Stimulated activated naive CD4-positive, alpha-beta T cell (primary cell): ENCODE measurements at regions not wholly inside any gene's neighbourhood (a gene's known extent, or its start where the extent isn't known, plus 50 kb on each side); places are given as distances from the start of the nearest gene placed in this dataset.
"Not testable (repeated sequence)": the region's sequence is repeated elsewhere in the genome, so short reads cannot be mapped to it uniquely, and the experiment has no call there.

Experiments
- DNase-seq, 6 experiments: peaks; one replicate each; lab custom pipeline; 2025; lab: John Stamatoyannopoulos, UW

GRCh38 chr9:81076131-81076530, 613.2 kb downstream of the TLE1 start:
- DNase-seq: no peak

GRCh38 chr9:81074221-81074620, 615.1 kb downstream of the TLE1 start:
- no peak for DNase-seq

DNA sequence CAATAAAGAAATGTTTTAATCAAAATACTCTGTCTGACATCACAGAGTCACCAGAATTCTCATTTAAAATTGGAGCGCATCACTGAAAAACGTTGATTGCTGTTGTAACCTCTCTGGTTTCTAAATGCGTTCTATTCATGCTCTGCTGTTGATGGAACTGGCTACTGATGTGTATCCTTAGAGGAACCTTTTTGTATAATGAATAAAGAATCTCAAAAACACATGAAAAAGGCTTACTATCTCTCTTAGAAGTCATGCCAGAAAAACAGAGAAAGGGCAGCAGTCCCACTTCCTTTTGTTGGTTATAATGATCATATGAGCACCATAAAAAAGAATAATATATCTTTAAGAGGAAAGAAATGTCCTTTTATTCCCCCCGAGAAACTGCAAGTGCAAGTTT, 615.5 kb downstream of the TLE1 start:
- no peak for DNase-seq

DNA sequence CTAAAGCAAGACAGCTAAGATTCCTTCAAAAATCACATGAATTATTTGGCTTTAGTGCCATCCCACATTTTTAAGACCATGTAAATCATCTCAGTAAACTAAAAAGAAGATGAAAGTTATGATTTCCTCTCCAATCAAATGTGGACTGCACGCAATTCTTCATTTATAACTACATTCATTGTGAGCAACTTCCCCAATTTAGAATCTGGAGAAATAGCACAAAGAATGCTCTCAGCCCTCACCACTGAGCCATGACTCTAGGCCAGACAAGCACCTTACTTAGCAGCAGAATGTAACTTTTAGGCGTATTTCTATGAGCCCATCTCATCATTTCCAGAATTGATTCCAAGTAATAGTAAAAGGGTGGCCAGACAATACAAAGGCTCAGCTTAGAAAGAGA, 616.6 kb downstream of the TLE1 start:
- DNase-seq: no peak

GRCh38 chr9:81071108-81071507, 618.2 kb downstream of the TLE1 start:
- DNase-seq: no peak

- no peak for DNase-seq
Observed at GRCh38 chr9:81070689-81071088, 618.7 kb downstream of the TLE1 start.

GRCh38 chr9:81069923-81070322, 619.4 kb downstream of the TLE1 start:
- DNase-seq: no peak

DNA sequence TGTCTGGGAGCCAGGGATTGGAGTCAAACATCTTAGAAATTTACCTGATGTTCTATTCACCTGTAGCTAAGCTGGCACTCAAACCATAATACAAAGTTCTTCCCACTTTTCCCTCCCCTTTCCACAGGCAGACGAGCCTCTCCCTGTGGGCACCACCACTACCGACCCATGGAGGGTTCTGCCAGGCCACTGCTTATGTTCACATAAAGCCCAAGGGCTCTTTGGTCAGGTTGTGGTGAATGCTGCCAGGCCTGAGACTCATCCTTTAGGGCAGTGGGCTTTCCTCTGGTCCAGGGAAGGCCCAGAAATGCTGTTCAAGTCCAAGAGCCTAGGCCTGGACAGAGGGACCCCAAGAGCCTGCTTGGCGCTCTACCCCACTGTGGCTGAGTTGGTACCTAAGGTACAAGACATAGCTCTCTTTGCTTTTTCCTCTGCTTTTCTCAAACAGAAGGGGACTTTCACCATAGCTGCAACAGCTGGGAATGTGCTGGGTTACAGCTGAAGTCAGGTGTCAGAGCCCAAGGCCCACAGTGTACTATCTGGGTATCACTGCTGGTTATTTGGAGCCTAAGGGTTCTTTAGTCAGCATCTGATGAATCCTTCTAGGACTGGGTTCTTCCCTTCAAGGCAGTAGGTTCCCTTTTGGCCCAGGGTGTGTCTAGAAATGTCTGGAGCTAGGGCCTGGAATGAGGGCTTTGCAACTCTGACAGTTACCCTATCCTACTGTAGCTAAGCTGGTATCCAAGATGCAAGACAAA, 620.1 kb downstream of the TLE1 start:
- no peak for DNase-seq

DNA sequence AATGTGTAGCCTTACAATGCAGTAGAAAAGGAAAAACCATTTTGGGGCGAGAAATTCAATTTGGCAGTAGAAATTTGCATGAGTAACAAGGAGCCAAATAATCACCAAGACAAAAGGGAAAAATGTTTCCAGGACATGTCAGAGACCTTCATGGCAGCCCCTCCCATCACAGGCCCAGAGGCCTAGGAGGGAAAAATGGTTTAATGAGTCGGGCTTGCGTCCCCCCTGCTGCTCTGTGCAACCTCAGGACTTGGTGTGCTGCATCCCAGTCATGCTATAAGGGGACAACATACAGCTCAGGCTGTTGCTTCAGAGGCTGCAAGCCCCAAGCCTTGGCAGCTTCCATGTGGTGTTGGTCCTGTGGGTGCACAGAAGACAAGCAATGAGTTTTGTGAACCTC, 626.4 kb downstream of the TLE1 start:
- DNase-seq: not testable (repeated sequence)

DNA sequence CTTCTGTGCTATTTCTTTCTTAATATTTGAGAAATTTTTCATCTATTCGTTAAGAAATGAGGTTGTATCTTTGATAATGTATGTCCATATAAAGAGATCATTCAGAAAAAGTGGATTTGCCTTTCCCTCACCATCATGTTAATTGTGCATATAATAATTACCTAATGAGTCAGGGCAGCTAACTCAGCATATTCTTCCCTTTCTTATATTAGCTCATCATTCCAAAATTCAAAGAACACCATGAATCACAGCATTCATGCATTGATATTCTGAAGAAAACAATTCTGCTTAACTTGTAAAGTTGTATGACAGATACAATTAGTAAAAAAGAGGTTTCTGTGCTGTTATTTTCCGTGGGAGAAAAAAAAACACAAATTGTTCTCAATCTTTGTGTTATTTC, 630.6 kb downstream of the TLE1 start:
- no peak for DNase-seq

- DNase-seq: no peak
Observed at GRCh38 chr9:81053298-81054025, 635.9 kb downstream of the TLE1 start.

DNA sequence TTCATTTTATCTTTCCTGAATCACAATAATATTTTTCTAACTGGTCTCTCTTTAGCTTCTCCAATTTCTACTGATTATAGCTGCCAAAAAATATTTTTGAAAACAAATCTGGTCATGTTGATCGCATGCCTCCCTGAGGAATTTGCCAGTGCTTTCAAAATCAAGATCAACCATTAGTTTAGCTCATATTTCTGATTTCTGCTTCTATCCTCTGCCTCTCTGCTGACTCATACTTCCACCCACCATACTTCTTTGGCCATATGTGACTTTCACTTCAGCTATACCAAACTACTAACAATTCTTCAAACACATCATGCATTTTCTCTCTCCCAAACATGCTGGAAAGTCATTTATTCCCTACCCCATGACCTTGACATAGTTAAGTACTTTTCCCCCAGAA, 636.5 kb downstream of the TLE1 start:
- no peak for DNase-seq

DNA sequence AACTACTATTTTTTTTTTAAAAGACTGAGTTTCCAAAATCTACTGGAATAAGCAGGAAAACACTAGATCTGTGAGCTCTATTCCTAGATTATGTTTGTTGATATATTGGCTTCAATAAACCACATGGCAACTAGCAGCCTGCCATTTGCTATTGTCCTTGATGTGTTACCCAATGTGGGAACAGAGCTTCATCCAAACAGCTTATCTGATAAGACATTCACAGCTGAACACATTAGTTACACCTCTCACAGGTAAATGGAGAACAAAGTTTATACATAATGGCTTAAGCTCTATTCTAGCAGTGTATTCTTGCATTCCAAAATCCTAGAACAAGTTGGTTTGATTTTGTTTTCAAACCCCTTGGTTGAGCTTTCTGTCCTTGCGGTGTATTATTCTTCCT, 642.1 kb downstream of the TLE1 start:
- DNase-seq: no peak

DNA sequence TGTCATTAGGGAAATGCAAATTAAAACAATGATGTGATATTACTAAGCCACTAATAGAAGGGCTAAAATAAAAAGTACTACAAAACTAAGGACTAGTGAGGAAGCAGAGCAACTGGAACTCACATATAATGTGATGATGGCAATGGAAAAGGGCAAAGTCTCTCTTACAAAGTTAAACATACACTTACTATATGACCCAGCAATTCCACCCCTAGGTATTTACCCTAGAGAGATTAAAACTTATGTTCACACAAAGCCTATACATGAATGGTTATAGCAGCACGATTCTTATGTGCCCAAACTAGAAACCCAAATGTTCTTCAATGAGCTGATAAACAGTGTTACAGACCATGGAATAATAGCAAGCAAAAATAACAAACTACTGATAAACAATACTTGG, 643.7 kb downstream of the TLE1 start:
- no peak for DNase-seq

GRCh38 chr9:81037889-81038288, 651.5 kb downstream of the TLE1 start:
- no peak for DNase-seq

DNA sequence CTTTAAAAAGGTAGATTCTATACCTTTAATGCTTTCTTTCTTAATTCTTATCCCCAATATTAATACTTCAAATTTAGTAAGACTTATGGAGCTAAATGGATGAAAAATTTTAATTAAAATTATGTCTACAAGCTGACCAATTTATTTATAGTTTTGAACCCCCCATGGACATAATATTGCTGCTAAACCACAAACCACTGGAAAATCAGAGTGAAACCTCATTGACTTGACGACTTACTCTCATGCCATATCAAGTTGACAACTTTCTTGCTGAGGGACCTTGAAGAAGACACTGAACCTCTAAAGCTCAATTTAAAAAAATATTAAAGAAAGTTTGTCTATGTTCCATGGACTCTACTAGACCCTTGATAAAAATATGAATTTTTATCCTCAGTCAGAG, 653.7 kb downstream of the TLE1 start:
- no peak for DNase-seq

DNA sequence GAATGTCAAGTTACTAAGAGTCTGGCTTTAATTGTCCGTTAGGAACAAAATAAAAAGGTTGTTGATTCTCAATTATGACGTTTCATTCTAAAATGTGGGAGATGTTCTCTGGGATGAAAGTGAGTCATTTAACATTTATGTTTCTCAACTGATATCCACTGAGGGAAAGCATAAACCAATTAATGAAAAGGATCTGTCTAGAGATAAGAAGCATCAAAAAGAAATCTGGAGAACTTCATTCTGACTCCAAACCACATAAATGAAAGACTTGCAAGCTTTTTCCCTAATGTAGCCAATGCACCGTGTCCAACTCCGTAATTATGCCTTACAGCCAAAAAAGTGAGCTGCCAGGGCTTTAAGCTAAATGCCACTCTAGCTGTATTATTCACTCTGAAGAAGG, 654.2 kb downstream of the TLE1 start:
- no peak for DNase-seq

GRCh38 chr9:81032831-81033230, 656.5 kb downstream of the TLE1 start:
- no peak for DNase-seq

DNA sequence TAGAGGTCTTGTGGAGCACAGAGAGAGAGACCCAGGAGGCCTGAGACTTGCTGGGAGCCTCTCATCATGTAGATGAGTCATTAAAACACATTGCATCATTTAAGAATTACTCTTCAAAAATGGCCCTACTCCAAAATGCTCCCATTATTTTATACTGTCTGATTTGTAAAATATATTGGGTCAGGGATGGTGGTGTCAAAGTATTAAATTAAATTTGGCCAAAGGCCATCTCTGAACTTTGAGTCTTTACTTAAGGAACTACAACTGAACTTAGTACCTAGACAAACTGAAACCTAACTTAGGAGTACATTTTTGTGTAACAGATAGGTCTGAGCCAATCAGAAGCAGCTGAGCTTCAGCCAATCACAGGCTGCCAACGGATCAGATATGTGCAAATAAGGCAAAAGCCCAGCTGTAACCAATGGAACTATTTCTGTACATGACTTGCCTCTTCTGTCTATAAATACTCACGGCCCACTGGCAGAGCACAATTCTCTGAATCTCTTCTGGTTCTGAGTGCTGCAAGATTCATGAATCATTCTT, 657.2 kb downstream of the TLE1 start:
- no peak for DNase-seq

DNA sequence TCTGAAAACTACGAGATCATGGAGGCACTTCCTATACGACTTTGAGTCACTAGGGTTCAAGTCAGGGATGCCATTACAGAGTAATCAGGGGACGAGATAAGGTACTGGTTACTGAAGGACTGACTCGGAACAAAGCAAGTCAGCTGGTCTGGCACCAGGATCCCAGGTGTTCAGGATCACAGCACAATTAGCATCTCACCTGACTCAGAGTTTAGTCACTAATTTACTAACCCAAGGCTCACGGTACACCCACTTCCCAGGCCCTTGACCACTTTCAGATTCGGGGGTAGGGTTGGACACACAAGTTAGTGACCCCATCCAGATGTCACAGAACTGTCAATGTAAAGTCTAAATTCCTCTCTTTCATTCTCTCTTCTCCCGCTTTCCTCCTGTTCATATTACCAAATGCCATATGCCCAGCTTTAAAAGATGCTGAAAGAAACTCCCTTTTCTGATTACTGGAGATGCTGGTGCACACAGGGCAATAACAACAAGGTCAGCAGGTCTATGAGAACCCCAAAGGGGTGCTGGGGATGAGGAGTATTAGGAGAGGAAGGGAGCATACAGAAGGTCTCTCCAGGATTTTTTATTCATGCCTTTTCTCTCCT, 657.8 kb downstream of the TLE1 start:
- DNase-seq: no peak

- no peak for DNase-seq
Observed at GRCh38 chr9:81030027-81030426, 659.3 kb downstream of the TLE1 start.

DNA sequence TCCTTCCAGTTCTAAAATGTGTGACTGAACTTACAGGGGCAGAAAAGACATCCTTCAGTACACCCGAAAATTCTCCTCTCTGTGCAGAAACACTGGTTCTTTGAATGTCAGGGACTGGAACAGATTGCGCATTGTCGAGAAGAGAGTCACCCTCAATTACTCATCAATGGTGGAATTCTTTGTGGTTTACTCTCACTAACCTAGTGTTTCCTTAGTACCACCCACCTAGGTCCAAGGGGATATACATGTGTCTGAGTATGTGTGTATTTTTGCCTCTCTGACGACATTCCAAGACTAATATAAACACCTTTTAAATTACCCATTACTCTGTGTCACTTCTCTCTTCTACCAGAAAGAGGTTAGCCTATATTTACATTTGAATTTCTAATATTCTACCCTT, 660.8 kb downstream of the TLE1 start:
- no peak for DNase-seq

GRCh38 chr9:81022177-81022576, 667.2 kb downstream of the TLE1 start:
- no peak for DNase-seq
